Stomach (tissue), 8 donors: ENCODE measurements at regions not wholly inside any gene's neighbourhood (a gene's known extent, or its start where the extent isn't known, plus 50 kb on each side); places are given as distances from the start of the nearest gene placed in this dataset.

Experiments used
- DNase-seq, 2 donors: peaks; one replicate each; pipeline versions ENCODE4 v3.0.0 to v3.0.0-alpha.2; 2013 to 2019
- H3K27ac ChIP-seq, 5 donors: fragments of 200-600 bp in 4 of 5; sonication (generic) in 4 of 5; one replicate each; pipeline ENCODE4 v1.5.1; 2013 to 2019; ENCODE audit warnings: mild to moderate bottlenecking in 1 of 5, moderate library complexity in 1 of 5
- H3K27me3 ChIP-seq, 3 donors: fragments of 200-600 bp; sonication (generic); one replicate each; pipeline ENCODE4 v1.5.1; 2017 to 2019; ENCODE audit warnings: mixed run types in 1 of 3
- H3K36me3 ChIP-seq, 4 donors: fragments of 200-600 bp; sonication (generic); 1 replicate in 3 of 4; 2 replicates in 1 of 4; pipeline ENCODE4 v1.5.1; 2016 to 2019
- H3K4me1 ChIP-seq, 4 donors: fragments of 200-600 bp; sonication (generic); one replicate each; pipeline ENCODE4 v1.5.1; 2016 to 2019
- H3K4me3 ChIP-seq, 4 donors: fragments of 200-600 bp; sonication (generic) in 3 of 4; one replicate each; pipeline ENCODE4 v1.5.1; 2016 to 2019; ENCODE audit warnings: mild to moderate bottlenecking in 1 of 4
- H3K9me3 ChIP-seq, 4 donors: fragments of 200-600 bp; sonication (generic); one replicate each; pipeline ENCODE4 v1.5.1; 2016 to 2019
- EP300 ChIP-seq: sonication (generic); formaldehyde crosslinking; IDR thresholded peaks from one replicate; pipeline ENCODE4 v1.6.1; 2017; ENCODE audit warnings: antibody characterized with exemption
- POLR2A ChIP-seq, 4 donors: fragments of 450-650 bp; IDR thresholded peaks; one replicate each; pipeline ENCODE4 v1.6.1; 2016; ENCODE audit warnings: antibody characterized with exemption in 4 of 4, control low read depth in 2 of 4, mild to moderate bottlenecking in 1 of 4, moderate library complexity in 1 of 4
- POLR2AphosphoS5 ChIP-seq, 3 donors: sonication (generic); formaldehyde crosslinking; IDR thresholded peaks; one replicate each; pipeline ENCODE4 v1.6.1; 2016; ENCODE audit warnings: antibody characterized with exemption in 3 of 3
- WGBS, 5 donors: extraction: QIAGEN DNeasy Blood & Tissue Kit in 3 of 5; methylation state at CpG; one replicate each; pipeline versions ENCODE4 v1.1.5 to v1.1.7; 2013 to 2018; 5-methylcytosine and 5-hydroxymethylcytosine counted together
- intact Hi-C: fragments of 100-400 bp; cut with DNase I; formaldehyde crosslinking; loops from one replicate; pipeline ENCODE4 v1.15.1; 2023; ENCODE audit warnings: low total_unique reads
- TF ChIP-seq, protein P1 (sequence below), 7 experiments: fragments of 450-650 bp in 4 of 7; fragments of 200-600 bp in 3 of 7; sonication (generic) in 3 of 7; IDR thresholded peaks; one replicate each; pipeline ENCODE4 v1.5.1; 2016 to 2019; ENCODE audit warnings: antibody characterized with exemption in 7 of 7, control low read depth in 2 of 7, mild to moderate bottlenecking in 1 of 7
- donor health status: healthy with polysubstance abuse.
- donor health status: Bipolar disorder and iron deficiency.
- donor health status: healthy.

DNA sequence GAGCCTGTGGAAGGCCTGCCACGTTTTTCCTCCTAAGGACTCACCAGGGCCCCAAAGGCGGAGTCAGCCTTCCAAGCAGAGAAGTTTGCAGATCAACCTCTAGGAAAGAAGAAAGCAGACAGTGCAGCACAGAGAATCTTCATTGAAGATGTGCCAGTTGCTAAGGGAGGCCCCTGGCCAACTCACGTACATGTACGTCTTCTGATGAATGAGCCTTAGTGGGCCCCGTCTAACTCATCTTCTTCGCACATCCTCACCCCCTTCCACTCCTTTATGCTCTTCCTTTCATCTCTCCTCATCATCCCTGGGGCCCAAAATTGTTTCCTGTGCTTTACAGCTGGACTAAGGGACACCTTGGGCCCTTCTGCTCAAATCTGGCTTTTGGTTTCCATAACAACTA is 703.0 kb upstream of the TBX3 start:
- H3K4me1 ChIP-seq = peaks cover 0 to 9% (median 0%) of the 10 kb centered on the region in 4 donors
- no peak overlapping the region for H3K4me3 ChIP-seq
- peaks cover 0 to 9% (median 0%) of the 10 kb centered on the region in 4 donors for H3K9me3 ChIP-seq
- intact Hi-C loops = no loop called here
- WGBS, 5 donors = 85 to 92% (median 89%) methylated on average over 6 of the region's 6 CpGs
- no peak for DNase-seq
- H3K27ac ChIP-seq = no peak overlapping the region
- no peaks in the 10 kb centered on the region for H3K36me3 ChIP-seq
- no peaks in the 10 kb centered on the region for H3K27me3 ChIP-seq
- no peak for TF ChIP-seq POLR2AphosphoS5 (IDR thresholded peaks at IDR 0.05)
- TF ChIP-seq, protein P1, sequence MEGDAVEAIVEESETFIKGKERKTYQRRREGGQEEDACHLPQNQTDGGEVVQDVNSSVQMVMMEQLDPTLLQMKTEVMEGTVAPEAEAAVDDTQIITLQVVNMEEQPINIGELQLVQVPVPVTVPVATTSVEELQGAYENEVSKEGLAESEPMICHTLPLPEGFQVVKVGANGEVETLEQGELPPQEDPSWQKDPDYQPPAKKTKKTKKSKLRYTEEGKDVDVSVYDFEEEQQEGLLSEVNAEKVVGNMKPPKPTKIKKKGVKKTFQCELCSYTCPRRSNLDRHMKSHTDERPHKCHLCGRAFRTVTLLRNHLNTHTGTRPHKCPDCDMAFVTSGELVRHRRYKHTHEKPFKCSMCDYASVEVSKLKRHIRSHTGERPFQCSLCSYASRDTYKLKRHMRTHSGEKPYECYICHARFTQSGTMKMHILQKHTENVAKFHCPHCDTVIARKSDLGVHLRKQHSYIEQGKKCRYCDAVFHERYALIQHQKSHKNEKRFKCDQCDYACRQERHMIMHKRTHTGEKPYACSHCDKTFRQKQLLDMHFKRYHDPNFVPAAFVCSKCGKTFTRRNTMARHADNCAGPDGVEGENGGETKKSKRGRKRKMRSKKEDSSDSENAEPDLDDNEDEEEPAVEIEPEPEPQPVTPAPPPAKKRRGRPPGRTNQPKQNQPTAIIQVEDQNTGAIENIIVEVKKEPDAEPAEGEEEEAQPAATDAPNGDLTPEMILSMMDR (IDR thresholded peaks at IDR 0.05) = no peak
- TF ChIP-seq POLR2A (IDR thresholded peaks at IDR 0.05) = no peak
- TF ChIP-seq EP300 = no peak

- peaks cover 0 to 7% (median 0%) of the 10 kb centered on the region in 3 donors for H3K27me3 ChIP-seq
- no peak for DNase-seq
Measured at GRCh38 chr12:115385141-115385540, 701.2 kb upstream of the TBX3 start.

GRCh38 chr12:115384391-115384790 is 700.4 kb upstream of the TBX3 start:
- intact Hi-C loops = no loop called here
- DNase-seq = no peak
- Histone ChIP-seq H3K27me3 (peaks cover 0 to 9% (median 0%) of the 10 kb centered on the region in 3 donors), H3K4me3 (no peak overlapping the region), H3K4me1 (peaks cover 0 to 9% (median 0%) of the 10 kb centered on the region in 4 donors), H3K36me3 (no peaks in the 10 kb centered on the region), H3K9me3 (no peaks in the 10 kb centered on the region), H3K27ac (no peak overlapping the region)
- no peak for TF ChIP-seq EP300
- TF ChIP-seq POLR2A (IDR thresholded peaks at IDR 0.05) = no peak
- TF ChIP-seq, protein P1 (IDR thresholded peaks at IDR 0.05) = no peak
- no peak for TF ChIP-seq POLR2AphosphoS5 (IDR thresholded peaks at IDR 0.05)
- WGBS, 5 donors = 88 to 92% (median 90%) methylated on average over 5 of the region's 5 CpGs

More at GRCh38 chr12:115385141-115385540, 701.2 kb upstream of the TBX3 start:
- intact Hi-C loops = no loop called here
- H3K9me3 ChIP-seq = no peaks in the 10 kb centered on the region
- H3K4me1 ChIP-seq = peaks cover 0 to 9% (median 0%) of the 10 kb centered on the region in 4 donors
- no peak overlapping the region for H3K27ac ChIP-seq
- TF ChIP-seq POLR2A (IDR thresholded peaks at IDR 0.05) = no peak
- no peak for TF ChIP-seq POLR2AphosphoS5 (IDR thresholded peaks at IDR 0.05)
- TF ChIP-seq EP300 = no peak
- TF ChIP-seq, protein P1 (IDR thresholded peaks at IDR 0.05) = no peak
- no peak overlapping the region for H3K4me3 ChIP-seq
- no peaks in the 10 kb centered on the region for H3K36me3 ChIP-seq
- WGBS, 5 donors = 71 to 92% (median 86%) methylated on average over 4 of the region's 4 CpGs

DNA sequence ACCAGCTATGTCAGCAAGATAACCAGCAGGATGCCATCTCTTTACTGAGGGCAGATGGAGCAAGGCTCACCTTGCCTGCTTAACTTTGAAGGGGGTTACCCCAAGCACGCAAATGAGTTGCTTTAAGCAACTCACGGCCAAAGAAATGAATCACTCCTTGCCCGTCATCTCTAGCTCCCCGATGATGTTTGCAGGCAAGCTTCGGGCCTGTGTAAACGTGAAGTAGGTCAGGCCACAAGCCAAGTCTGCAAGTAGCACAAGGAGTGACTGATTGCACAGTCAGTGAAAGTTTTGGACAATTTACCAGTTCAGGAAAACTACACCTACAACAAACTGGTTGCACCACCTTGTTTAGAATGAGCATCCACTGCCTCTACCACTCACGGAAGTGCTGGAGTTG is 699.7 kb upstream of the TBX3 start:
- H3K9me3 ChIP-seq = no peaks in the 10 kb centered on the region
- peak; percentile 49 to 58 for DNase-seq
- peaks cover 0 to 14% (median 0%) of the 10 kb centered on the region in 3 donors for H3K27me3 ChIP-seq
- intact Hi-C loops = no loop called here
- no peak overlapping the region for H3K27ac ChIP-seq
- peaks cover 0 to 9% (median 0%) of the 10 kb centered on the region in 4 donors for H3K4me1 ChIP-seq
- TF ChIP-seq POLR2AphosphoS5 (IDR thresholded peaks at IDR 0.05) (peak in 1 of 3 donors; percentile 46), POLR2A (IDR thresholded peaks at IDR 0.05) (no peak), EP300 (no peak)
- TF ChIP-seq, protein P1 (IDR thresholded peaks at IDR 0.05) = no peak
- H3K4me3 ChIP-seq = no peak overlapping the region
- WGBS, 5 donors = 20 to 49% (median 30%) methylated on average over 7 of the region's 7 CpGs
- H3K36me3 ChIP-seq = no peaks in the 10 kb centered on the region
